HG03432 (cell line): ENCODE measurements at regions not wholly inside any gene's neighbourhood (a gene's known extent, or its start where the extent isn't known, plus 50 kb on each side); places are given as distances from the start of the nearest gene placed in this dataset.
"Not testable (repeated sequence)": the region's sequence is repeated elsewhere in the genome, so short reads cannot be mapped to it uniquely, and the experiment has no call there.

Source experiments
- ATAC-seq: cut with Tn5 transposase; IDR thresholded peaks from one replicate; pipeline ENCODE4 v1.9.1; 2021; ENCODE audit warnings: mild to moderate bottlenecking, moderate library complexity; ENCODE audit not compliant: unreplicated experiment

DNA sequence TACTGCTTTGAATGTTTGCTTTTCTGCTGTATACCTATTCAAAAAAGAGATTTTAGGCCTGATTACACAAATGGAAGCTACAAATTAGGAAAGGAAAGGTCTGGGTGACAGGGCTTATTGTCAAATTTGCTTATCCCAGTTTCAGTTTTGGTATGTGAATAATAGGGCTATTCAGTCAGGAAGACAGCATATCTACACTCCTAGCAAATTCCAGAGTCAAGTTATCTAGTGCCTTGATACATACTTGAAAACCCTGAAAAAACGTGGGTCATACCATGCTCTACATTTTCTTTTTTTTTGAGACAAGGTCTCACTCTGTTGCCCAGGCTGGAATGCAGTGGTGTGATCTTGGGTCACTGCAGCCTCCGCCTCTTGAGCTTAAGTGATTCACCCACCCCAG is 59.2 kb upstream of the CCDC180 start:
- ATAC-seq, result not testable (repeated sequence)

DNA sequence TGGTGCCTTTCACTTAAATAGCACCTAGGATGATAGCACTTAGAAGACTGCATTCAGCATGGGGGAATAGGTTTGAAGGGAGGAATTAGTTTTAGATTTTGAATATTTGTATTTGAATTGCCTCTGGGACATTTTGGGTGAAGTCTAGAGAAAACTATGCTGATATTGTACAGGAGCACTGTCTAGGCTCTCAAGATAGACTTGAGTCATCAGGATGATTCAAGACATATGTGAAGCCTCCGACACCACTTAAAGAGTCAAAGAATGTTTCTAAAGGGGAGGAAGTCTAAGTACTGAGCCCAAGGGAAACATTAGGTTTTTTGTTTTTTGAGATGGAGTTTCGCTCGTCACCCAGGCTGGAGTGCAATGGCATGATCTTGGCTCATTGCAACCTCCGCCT is 63.9 kb upstream of the CCDC180 start:
- no peak for ATAC-seq

DNA sequence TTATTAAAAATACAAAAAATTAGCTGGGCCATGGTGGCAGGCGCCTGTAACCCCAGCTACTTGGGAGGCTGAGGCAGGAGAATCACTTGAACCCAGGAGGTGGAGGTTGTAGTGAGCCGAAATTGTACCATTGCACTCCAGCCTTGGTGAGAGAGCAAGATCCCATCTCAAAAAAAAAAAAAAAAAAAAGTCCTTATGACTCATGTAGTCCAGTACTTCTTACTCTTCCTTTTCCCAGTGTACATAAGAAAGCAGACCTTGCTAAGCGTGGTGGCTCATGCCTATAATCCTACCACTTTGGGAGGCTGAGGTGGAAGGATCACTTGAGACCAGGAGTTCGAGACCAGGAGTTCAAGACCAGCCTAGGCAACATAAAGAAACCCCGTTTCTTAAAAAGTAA is 66.0 kb upstream of the CCDC180 start:
- ATAC-seq, result not testable (repeated sequence)

DNA sequence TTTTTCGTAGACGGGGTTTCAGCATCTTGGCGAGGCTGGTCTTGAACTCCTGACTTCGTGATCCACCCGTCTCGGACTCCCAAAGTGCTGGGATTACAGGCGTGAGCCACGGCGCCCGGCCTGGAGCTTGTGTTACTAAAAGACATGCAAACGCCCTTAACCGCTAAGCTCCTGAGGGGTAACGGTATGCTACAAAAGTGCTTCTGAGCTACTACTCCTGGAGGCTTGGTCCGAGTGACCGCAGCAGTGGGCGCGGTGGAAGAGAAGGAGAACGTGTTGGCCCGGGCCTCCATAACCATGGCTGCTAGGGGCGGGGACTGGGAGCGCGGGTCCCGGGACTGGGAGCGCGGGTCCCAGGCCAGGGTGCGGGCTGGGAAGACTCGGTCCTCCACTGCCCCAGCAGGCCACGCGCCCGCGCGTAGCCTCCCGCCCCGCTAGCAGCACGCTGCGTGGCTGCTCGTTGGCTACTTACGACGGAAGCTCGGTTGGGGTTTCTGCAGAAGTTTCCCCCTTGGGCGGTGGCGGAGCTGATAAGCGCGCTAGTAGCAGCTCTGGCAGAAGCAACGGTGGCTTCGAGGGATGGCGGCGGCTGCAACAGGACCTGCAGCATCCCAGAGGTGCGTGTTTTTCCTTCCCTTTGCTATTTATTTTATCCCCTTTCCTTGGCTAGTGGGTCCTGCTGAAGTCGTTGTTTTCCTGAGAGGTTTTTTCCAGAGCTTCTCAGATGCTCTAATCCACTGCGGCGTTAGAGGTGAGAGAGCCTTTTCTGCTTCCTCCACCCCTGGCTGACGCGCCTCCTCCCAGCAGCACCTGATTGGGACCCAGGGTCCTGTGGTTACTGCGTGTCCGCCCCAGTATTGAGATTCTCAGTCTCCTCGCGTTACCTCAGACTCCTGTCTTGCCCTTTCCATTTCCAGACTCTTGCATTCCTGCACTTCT is 69.2 kb upstream of the CCDC180 start:
- peak; percentile 62 for ATAC-seq

DNA sequence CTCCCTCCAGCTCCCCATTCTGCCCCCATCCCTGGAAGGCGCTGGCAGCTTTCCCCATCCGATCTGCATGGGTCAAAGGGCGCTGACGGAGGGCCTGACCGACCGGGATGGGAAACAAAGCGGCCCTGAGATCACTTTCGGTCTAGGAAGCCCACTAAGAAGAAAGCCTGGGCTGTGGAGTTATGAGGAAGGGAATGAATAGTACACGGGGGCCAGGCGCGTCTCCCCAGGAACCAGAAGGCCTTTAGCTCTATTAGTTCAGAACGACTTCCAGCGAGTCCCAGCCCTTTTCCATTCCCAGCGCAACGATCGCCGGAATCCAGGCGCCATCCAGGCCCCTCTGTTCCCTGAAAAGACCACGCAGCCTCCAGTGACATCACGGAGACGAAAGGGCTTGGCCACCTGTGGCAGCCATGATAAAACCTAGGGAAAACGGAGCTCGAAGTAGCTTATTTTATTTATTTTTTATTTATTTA is 70.1 kb upstream of the CCDC180 start:
- no peak for ATAC-seq

DNA sequence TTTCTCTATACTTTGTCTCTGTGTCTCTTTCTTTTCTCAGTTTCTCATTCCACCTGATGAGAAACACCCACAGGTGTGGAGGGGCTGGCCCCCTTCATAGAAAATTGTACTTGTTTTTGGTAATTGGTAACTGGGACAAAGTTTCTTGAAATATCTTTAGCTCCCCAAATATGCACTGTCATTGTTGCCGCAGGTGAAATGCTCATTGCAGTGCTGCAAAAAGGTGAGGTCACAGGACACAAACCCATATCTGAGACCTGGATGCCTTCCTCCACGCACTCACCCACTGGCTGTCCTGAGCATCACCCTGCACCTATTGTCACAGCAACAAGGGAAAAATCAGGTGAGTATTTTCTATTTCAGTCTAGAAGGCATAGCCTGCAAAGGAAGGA is 74.5 kb upstream of the CCDC180 start:
- ATAC-seq, result not testable (repeated sequence)

DNA sequence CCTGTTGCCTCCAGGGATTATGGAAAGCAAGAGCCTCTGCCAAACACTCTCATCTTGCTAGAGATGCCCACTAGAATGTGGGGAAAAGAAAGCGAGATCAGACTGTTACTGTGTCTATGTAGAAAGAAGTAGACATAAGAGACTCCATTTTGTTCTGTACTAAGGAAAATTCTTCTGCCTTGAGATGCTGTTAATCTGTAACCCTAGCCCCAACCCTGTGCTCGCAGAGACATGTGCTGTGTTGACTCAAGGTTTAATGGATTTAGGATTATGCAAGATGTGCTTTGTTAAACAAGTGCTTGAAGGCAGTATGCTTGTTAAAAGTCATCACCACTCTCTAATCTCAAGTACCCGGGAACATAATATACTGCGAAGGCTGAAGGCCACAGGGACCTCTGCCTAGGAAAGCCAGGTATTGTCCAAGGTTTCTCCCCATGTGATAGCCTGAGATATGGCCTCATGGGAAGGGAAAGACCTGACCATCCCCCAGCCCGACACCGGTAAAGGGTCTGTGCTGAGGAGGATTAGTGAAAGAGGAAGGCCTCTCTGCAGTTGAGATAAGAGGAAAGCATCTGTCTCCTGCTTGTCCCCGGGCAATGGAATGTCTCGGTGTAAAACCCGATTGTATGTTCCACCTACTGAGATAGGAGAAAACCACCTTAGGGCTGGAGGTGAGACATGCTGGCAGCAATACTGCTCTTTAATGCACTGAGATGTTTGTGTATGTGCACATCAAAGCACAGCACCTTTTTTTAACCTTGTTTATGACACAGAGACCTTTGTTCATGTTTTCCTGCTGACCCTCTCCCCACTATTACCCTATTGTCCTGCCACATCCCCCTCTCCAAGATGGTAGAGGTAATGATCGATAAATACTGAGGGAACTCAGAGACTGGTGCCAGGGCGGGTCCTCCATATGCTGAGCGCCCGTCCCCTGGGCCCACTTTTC is 75.1 kb upstream of the CCDC180 start:
- ATAC-seq, result not testable (repeated sequence)

DNA sequence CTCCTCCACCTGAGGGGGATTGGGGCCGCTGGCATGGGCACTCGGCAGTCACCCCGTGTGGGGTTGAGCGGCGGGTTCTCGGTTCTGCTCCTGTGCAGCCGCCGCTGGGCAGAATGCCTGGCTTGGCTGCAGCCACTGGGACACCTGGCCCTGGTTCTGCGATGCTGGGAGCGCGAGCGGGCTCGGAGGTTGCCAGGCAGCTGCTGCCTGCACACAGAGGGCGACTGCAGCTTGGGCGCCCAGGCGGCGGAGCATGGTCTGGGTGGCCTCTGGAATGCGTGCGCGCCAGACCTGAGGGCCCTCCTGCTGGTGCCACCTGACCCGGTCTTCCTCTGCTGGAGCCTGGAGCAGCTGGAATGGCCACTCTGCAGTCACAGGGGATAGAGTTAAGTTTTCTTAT is 85.1 kb upstream of the CCDC180 start:
- ATAC-seq, result not testable (repeated sequence)

DNA sequence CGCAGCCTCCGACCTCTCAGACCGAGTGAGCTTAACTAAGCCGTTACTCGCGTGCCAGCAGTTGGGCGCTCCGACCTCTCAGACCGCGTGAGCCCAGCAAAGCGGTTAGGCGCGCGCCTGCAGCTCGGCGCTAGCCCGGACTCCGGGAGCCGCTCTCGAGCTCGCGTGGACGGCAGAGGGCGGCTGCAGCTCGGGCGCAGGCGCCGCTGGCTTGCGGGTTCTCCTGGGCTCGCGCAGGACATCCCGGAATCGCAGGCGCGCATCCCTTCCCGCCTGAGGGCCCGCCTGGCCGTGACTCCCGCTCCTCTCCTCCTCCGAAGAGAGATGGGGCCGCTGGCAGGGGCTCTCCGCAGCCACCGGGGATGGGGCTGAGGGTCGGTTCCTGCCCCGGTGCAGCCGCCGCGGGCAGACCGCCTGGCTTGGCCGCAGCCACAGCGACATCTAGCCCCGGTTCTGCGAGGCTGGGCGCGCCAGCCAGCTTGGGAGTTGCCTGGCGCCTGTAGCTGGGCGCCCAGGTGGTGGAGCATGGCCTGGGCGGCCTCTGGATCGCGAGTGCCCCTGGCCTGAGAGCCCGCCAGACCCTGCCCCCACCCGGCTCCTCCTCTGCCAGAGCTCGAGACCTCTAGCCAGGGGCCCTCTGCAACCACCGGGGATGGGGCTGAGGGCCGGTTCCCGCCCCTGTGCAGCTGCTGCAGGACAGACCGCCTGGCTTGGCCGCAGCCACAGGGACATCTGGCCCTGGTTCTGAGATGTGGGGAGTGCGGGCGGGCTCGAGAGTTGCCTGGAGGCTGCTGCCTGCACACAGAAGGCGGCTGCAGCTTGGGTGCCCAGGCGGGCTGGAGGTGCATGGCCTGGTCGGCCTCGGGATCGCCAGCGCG is 85.7 kb upstream of the CCDC180 start:
- not testable (repeated sequence) for ATAC-seq

DNA sequence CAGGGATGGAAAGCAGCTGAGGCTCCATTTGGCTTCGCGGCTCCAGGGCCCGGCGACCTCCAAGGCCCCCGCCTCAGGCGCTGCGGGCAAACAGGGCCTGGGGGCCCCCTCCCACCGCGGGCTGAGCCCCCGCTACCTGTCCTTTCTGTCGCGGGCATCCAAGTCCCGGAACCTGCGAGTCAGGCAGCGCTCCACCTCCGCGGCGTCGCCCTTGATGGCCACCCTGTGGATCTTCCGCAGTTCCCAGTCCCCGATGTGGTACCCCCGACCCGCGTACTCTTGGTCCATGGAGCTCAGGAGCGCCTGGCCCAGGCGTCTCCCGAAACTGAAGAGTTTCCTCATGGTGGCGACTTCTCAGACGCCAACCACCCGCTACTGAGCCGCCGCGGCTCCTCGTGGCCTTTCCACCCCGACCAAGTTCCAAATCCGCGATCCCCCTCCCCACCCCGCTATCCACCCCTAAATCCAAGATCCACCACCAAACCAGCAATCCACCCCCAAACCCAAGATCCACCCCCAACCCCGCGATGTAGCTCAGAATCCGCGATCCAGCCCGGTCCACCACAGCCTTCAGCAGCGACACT is 86.5 kb upstream of the CCDC180 start:
- no peak for ATAC-seq

DNA sequence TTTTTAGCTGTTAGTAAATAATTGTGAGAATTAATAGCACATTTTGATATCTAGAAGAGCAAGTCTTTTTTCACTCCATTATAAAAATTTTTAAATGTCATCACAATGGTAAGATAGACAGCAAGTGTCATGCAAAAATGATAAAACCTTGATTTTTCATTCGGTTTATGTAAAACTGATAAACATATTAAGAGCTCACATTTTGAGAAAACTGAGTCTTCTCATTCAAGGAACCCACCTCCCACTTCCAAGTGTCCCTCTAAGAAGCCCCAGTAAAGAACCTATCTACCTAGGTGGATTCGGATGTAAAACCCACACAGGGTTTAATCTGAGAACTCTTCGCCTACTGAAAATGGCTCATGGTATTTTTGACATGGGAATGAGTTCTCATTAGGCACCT is 87.1 kb upstream of the CCDC180 start:
- not testable (repeated sequence) for ATAC-seq

DNA sequence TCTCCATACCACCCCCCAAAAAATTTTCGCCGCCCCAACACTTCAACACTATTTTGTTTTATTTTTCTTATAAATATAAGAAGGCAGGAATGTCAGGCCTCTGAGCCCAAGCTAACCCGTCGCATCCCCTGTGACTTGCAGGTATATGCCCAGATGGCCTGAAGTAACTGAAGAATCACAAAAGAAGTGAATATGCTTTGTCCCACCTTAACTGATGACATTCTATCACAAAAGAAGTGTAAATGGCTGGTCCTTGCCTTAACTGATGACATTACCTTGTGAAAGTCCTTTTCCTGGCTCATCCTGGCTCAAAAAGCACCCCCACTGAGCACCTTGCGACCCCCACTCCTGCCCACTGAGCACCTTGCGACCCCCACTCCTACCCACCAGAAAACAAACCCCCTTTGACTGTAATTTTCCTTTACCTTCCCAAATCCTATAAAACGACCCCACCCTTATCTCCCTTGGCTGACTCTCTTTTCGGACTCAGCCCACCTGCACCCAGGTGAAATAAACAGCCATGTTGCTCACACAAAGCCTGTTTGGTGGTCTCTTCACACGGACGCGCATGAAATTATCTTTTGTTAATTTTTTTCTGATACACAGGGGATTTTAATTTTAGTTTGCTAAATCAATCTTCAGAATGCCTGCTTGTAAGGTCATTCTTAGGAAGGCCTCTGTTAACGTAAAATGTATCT is 87.9 kb upstream of the CCDC180 start:
- not testable (repeated sequence) for ATAC-seq

DNA sequence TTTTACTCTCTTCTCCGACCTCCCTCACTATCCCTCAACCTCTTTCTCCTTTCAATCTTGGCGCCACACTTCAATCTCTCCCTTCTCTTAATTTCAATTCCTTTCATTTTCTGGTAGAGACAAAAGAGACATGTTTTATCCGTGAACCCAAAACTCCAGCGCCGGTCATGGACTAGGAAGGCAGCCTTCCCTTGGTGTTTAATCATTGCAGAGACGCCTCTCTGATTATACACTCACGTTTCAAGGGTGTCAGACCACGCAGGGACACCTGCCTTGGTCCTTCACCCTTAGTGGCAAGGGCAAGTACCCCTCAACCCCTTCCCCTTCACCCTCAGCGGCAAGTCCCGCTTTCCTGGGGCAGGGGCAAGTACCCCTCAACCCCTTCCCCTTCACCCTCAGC is 92.3 kb upstream of the CCDC180 start:
- not testable (repeated sequence) for ATAC-seq

DNA sequence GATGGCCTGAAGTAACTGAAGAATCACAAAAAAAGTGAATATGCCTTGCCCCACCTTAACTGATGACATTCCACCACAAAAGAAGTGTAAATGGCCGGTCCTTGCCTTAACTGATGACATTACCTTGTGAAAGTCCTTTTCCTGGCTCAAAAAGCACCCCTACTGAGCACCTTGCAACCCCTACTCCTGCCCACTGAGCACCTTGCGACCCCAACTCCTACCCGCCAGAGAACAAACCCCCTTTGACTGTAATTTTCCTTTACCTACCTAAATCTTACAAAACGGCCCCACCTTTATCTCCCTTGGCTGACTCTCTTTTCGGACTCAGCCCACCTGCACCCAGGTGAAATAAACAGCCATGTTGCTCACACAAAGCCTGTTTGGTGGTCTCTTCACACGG is 92.9 kb upstream of the CCDC180 start:
- not testable (repeated sequence) for ATAC-seq

DNA sequence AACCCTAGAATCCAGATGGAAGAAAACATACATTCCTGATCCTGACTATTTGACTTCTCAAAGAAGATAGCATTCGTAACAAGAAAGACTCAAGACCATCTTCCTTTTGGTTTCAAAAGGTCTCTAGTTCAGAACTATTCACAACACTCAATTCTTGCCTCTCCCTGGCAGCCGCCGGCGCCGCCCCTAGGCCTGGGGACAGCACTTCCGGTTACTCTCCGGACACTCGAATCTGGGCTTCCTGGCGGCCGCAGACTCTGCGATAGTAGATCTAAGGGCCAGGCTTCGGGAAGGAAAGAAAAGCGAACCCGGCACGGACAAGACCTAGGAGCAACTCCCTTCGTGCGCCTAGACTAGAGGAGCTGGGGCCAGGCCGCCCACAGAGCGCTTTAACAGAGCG is 107.8 kb upstream of the CCDC180 start:
- not testable (repeated sequence) for ATAC-seq

DNA sequence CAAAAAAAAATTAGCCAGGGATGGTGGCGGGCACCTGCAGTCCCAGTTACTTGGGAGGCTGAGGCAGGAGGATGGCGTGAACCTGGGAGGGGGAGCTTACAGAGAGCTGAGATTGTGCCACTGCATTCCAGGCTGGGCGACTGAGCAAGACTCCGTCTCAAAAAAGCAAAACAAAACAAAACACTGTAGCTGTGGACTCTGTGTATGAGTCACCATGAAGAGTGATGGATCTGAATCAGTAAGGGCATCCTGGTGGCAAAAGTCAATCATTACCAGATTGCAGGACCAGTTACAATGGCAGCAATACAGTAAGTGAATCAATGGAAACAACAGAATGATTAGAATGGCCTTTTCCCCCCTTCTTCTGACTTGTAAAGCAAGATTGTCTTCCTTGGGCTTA is 113.7 kb upstream of the CCDC180 start:
- not testable (repeated sequence) for ATAC-seq

DNA sequence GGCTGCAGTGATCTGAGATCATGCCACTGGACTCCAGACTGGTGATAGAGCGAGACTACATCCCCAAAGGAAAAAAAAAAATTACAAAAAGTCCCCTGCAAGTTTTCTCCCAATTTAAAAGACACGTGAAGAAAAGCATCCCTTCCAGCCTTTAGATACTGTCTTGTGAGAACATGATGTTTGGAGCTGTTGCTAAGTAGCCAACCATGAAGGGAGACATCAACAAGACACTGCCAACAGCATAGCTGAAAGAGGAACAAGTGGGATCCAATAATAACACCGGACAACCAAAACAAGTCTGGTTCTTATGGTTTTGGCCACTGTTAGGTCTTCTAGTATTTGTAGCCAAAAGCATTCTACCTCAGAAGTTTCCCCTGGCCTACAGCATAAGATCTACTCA is 118.9 kb upstream of the CCDC180 start:
- ATAC-seq, result no peak

DNA sequence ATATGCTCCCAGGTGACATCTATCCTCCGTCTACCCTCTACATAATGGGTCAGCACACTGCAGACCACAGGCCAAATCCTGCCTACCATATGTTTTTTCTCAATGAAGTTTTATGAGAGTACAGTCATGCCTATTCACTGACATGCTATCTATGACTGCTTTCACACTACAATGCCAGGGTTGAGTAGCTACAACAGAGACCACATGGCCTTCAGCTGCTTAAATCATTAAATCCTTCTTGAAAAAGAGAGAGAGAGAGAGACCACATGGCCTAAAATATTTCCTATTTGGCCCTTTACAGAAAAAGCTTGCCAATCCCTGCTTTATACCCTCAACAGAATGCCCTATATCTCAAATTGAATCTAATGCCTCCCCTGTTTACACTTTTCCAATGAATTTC is 119.8 kb upstream of the CCDC180 start:
- ATAC-seq, result not testable (repeated sequence)

DNA sequence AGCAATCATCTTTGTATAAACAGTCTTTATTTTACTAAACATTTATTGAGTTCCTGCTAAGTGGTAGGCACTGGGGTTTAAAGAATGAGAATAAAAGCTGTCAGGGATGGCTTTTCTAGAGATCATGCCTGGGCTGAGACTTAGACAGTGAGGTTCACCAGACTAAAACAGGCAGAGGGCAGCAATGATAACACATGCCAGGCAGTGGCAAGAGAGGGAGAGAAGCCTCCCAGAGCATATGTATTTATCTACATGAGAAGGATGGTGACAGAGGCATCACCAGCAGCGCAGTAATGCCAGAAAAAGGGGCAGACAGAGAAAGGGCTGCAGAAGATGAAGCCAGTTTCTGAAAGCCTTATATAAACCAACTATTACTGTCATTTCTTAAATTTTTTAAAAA is 121.0 kb upstream of the CCDC180 start:
- ATAC-seq, result no peak
